ENCODE measurements at regions not wholly inside any gene's neighbourhood (a gene's known extent, or its start where the extent isn't known, plus 50 kb on each side); places are given as distances from the start of the nearest gene placed in this dataset.

DNA sequence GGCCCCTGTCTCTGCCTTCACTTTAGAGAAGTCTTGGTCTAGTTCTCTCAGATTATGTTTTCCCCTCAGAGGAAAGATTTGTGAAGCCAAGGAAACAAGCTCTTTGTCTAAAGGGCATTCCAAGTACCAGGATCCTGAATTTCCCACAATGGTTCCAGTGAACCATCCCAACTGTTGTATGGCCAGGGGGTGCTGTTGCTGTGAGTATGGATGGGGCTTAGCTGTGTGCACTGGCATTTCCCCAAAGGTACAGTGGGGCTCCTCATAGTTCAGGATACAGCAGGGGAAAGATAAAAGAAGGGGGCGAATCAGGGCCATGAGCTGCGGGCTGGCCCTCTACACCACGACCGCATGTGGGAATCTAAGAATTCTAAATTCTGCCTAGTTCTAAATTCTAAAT lies 1154.0 kb upstream of the FANCL start:
- TF ChIP-seq EP300 (IDR thresholded peaks at IDR 0.05; ENCODE audit: low read depth): no peak
- TF ChIP-seq, protein P1, sequence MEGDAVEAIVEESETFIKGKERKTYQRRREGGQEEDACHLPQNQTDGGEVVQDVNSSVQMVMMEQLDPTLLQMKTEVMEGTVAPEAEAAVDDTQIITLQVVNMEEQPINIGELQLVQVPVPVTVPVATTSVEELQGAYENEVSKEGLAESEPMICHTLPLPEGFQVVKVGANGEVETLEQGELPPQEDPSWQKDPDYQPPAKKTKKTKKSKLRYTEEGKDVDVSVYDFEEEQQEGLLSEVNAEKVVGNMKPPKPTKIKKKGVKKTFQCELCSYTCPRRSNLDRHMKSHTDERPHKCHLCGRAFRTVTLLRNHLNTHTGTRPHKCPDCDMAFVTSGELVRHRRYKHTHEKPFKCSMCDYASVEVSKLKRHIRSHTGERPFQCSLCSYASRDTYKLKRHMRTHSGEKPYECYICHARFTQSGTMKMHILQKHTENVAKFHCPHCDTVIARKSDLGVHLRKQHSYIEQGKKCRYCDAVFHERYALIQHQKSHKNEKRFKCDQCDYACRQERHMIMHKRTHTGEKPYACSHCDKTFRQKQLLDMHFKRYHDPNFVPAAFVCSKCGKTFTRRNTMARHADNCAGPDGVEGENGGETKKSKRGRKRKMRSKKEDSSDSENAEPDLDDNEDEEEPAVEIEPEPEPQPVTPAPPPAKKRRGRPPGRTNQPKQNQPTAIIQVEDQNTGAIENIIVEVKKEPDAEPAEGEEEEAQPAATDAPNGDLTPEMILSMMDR (IDR thresholded peaks at IDR 0.05): no peak

All from transverse colon (tissue), 3 donors.